K562 (cell line): ENCODE measurements at regions not wholly inside any gene's neighbourhood (a gene's known extent, or its start where the extent isn't known, plus 50 kb on each side); places are given as distances from the start of the nearest gene placed in this dataset.

ENCODE experiments used
- BRCA1 ChIP-seq, 2 experiments: fragments of 450-650 bp in 1 of 2; sonication (generic) in 1 of 2; formaldehyde crosslinking in 1 of 2; IDR thresholded peaks; 2 replicates each; pipeline versions ENCODE4 v1.5.0 to v1.6.1; 2017 to 2020; ENCODE audit warnings: mild to moderate bottlenecking in 1 of 2, missing genetic modification reagents in 1 of 2
- CCAR2 ChIP-seq: fragments of 200-400 bp; formaldehyde crosslinking; IDR thresholded peaks from 2 replicates; pipeline ENCODE4 v1.6.1; 2017; ENCODE audit warnings: mild to moderate bottlenecking, low read depth, low read length
- FOXO4 ChIP-seq: fragments of 450-650 bp; formaldehyde crosslinking; IDR thresholded peaks from 2 replicates; pipeline ENCODE4 v1.4.0; 2020; ENCODE audit warnings: mild to moderate bottlenecking, moderate library complexity
- HINFP ChIP-seq: fragments of 450-650 bp; conservative IDR thresholded peaks from 2 replicates; pipeline ENCODE4 v1.6.1; 2016; ENCODE audit warnings: missing genetic modification characterization, low read depth, mild to moderate bottlenecking, control low read depth, missing compliant biosample characterization
- HOMEZ ChIP-seq: fragments of 250-450 bp; sonication (Bioruptor Pico); IDR thresholded peaks from 2 replicates; pipeline ENCODE4 v1.4.0; 2020; ENCODE audit warnings: mild to moderate bottlenecking, moderate library complexity
- PCBP2 ChIP-seq: fragments of 200-400 bp; formaldehyde crosslinking; IDR thresholded peaks from 2 replicates; pipeline ENCODE4 v1.6.1; 2018; ENCODE audit warnings: low read length, low read depth, mild to moderate bottlenecking, moderate library complexity; ENCODE audit not compliant: poor library complexity, severe bottlenecking
- PRDM10 ChIP-seq: fragments of 450-650 bp; IDR thresholded peaks from 2 replicates; pipeline ENCODE4 v1.6.1; 2018; ENCODE audit not compliant: partially characterized antibody
- PRMT5 ChIP-seq: sonication (generic); formaldehyde crosslinking; IDR thresholded peaks from 2 replicates; pipeline ENCODE4 v1.5.0; 2020; ENCODE audit warnings: missing genetic modification reagents
- SUPT5H ChIP-seq: fragments of 450-650 bp; IDR thresholded peaks from 2 replicates; pipeline ENCODE4 v1.6.1; 2016
- TCF7L2 ChIP-seq: fragments of 150-350 bp; IDR thresholded peaks from 2 replicates; pipeline ENCODE4 v1.6.1; 2016; ENCODE audit warnings: low read depth, mild to moderate bottlenecking, low read length, moderate library complexity
- ZNF282 ChIP-seq: sonication (generic); formaldehyde crosslinking; IDR thresholded peaks from 2 replicates; pipeline ENCODE4 v1.8.1; 2023; ENCODE audit warnings: missing genetic modification reagents
- ZNF398 ChIP-seq: fragments of 250-450 bp; sonication (Bioruptor Pico); IDR thresholded peaks from 2 replicates; pipeline ENCODE4 v1.8.0; 2021; ENCODE audit warnings: moderate library complexity, mild to moderate bottlenecking, inconsistent platforms

GRCh38 chr9:90478821-90479220, 163.8 kb downstream of the DIRAS2 start (continued):
- no peak for TF ChIP-seq HINFP (tag)
- no peak for TF ChIP-seq ZNF398 (CRISPR knock-in tag)
- no peak for TF ChIP-seq ZNF282 (CRISPR knock-in tag)
- no peak for TF ChIP-seq PRDM10
- no peak for TF ChIP-seq TCF7L2
- TF ChIP-seq PCBP2 = no peak
- TF ChIP-seq HOMEZ (CRISPR knock-in tag) = no peak
- TF ChIP-seq SUPT5H = no peak
- TF ChIP-seq PRMT5 (CRISPR knock-in tag) = no peak
- no peak for TF ChIP-seq BRCA1 (IDR thresholded peaks at IDR 0.05)
- no peak for TF ChIP-seq BRCA1 (CRISPR knock-in tag; IDR thresholded peaks at IDR 0.05)
- no peak for TF ChIP-seq FOXO4 (CRISPR knock-in tag)
- TF ChIP-seq CCAR2 = no peak
